ENCODE measurements at regions not wholly inside any gene's neighbourhood (a gene's known extent, or its start where the extent isn't known, plus 50 kb on each side); places are given as distances from the start of the nearest gene placed in this dataset.
"Not testable (repeated sequence)": the region's sequence is repeated elsewhere in the genome, so short reads cannot be mapped to it uniquely, and the experiment has no call there.

- not testable (repeated sequence) for TF ChIP-seq CTCF, POLR2A (IDR thresholded peaks at IDR 0.05)
These were observed 149.0 kb upstream of the OLIG3 start for GRCh38 chr6:137643210-137643609.

Measured in right lobe of liver (tissue), 4 donors.